ENCODE measurements at regions not wholly inside any gene's neighbourhood (a gene's known extent, or its start where the extent isn't known, plus 50 kb on each side); places are given as distances from the start of the nearest gene placed in this dataset.

GRCh38 chr10:9636216-9636615, 1381.5 kb upstream of the CELF2 start:
- no peak for DNase-seq

GRCh38 chr10:9643782-9644181, 1373.9 kb upstream of the CELF2 start:
- no peak for DNase-seq

- no peak for DNase-seq
Observed at GRCh38 chr10:9645404-9645803, 1372.3 kb upstream of the CELF2 start.

GRCh38 chr10:9645928-9646600, 1371.6 kb upstream of the CELF2 start:
- DNase-seq: no peak

- no peak for DNase-seq
Observed at GRCh38 chr10:9654261-9654660, 1363.4 kb upstream of the CELF2 start.

GRCh38 chr10:9656386-9656785, 1361.3 kb upstream of the CELF2 start:
- DNase-seq: no peak

GRCh38 chr10:9656996-9657395, 1360.7 kb upstream of the CELF2 start:
- DNase-seq: no peak

- no peak for DNase-seq
Observed at GRCh38 chr10:9657530-9657929, 1360.1 kb upstream of the CELF2 start.

- no peak for DNase-seq
Observed at GRCh38 chr10:9668411-9668810, 1349.3 kb upstream of the CELF2 start.

- DNase-seq: no peak
Observed at GRCh38 chr10:9670911-9671310, 1346.8 kb upstream of the CELF2 start.

GRCh38 chr10:9681655-9682054, 1336.0 kb upstream of the CELF2 start:
- DNase-seq: no peak

- DNase-seq: no peak
Observed at GRCh38 chr10:9682802-9683201, 1334.9 kb upstream of the CELF2 start.

- no peak for DNase-seq
Observed at GRCh38 chr10:9684186-9684585, 1333.5 kb upstream of the CELF2 start.

GRCh38 chr10:9685596-9685995, 1332.1 kb upstream of the CELF2 start:
- no peak for DNase-seq

- DNase-seq: no peak
Observed at GRCh38 chr10:9688711-9689110, 1329.0 kb upstream of the CELF2 start.

- no peak for DNase-seq
Observed at GRCh38 chr10:9707216-9707615, 1310.5 kb upstream of the CELF2 start.

- DNase-seq: no peak
Observed at GRCh38 chr10:9709849-9710248, 1307.8 kb upstream of the CELF2 start.

- no peak for DNase-seq
Observed at GRCh38 chr10:9712393-9712792, 1305.3 kb upstream of the CELF2 start.

GRCh38 chr10:9719246-9719645, 1298.4 kb upstream of the CELF2 start:
- no peak for DNase-seq

GRCh38 chr10:9733766-9734165, 1283.9 kb upstream of the CELF2 start:
- DNase-seq: no peak

GRCh38 chr10:9734218-9734617, 1283.5 kb upstream of the CELF2 start:
- no peak for DNase-seq

- DNase-seq: no peak
Observed at GRCh38 chr10:9735731-9736130, 1281.9 kb upstream of the CELF2 start.

GRCh38 chr10:9743639-9744038, 1274.0 kb upstream of the CELF2 start:
- DNase-seq: no peak

GRCh38 chr10:9745158-9745557, 1272.5 kb upstream of the CELF2 start:
- no peak for DNase-seq

- no peak for DNase-seq
Observed at GRCh38 chr10:9757176-9757575, 1260.5 kb upstream of the CELF2 start.

All from muscle of arm (tissue), 1 donor.